NCI-H187 treated with DMSO at 0.1 percent for 48 hours (cell line): ENCODE measurements at regions not wholly inside any gene's neighbourhood (a gene's known extent, or its start where the extent isn't known, plus 50 kb on each side); places are given as distances from the start of the nearest gene placed in this dataset.

ENCODE experiments used
- DNase-seq: peaks from one replicate; lab custom pipeline; 2025; lab: John Stamatoyannopoulos, UW

- DNase-seq: no peak
These were observed 854.1 kb upstream of the TMEM132C start for GRCh38 chr12:127412866-127413265.

- no peak for DNase-seq
These were observed 852.8 kb upstream of the TMEM132C start for GRCh38 chr12:127414186-127414585.

GRCh38 chr12:127414636-127415035, 852.3 kb upstream of the TMEM132C start:
- no peak for DNase-seq

- no peak for DNase-seq
These were observed 850.2 kb upstream of the TMEM132C start for GRCh38 chr12:127416796-127417195.

GRCh38 chr12:127419111-127419510, 847.9 kb upstream of the TMEM132C start:
- DNase-seq: no peak

- DNase-seq: no peak
These were observed 845.4 kb upstream of the TMEM132C start for GRCh38 chr12:127421614-127422013.

GRCh38 chr12:127422935-127423566, 843.9 kb upstream of the TMEM132C start:
- DNase-seq: no peak

GRCh38 chr12:127425474-127425873, 841.5 kb upstream of the TMEM132C start:
- no peak for DNase-seq

- no peak for DNase-seq
These were observed 838.5 kb upstream of the TMEM132C start for GRCh38 chr12:127428420-127428819.

GRCh38 chr12:127429551-127430285, 837.3 kb upstream of the TMEM132C start:
- no peak for DNase-seq

GRCh38 chr12:127430401-127430800, 836.6 kb upstream of the TMEM132C start:
- no peak for DNase-seq

GRCh38 chr12:127431177-127431576, 835.8 kb upstream of the TMEM132C start:
- DNase-seq: no peak

GRCh38 chr12:127431594-127431993, 835.4 kb upstream of the TMEM132C start:
- DNase-seq: no peak

GRCh38 chr12:127435439-127435838, 831.5 kb upstream of the TMEM132C start:
- no peak for DNase-seq

- DNase-seq: no peak
These were observed 828.3 kb upstream of the TMEM132C start for GRCh38 chr12:127438512-127439244.

- DNase-seq: no peak
These were observed 821.3 kb upstream of the TMEM132C start for GRCh38 chr12:127445581-127446139.

GRCh38 chr12:127448906-127449305, 818.1 kb upstream of the TMEM132C start:
- DNase-seq: no peak

- no peak for DNase-seq
These were observed 816.1 kb upstream of the TMEM132C start for GRCh38 chr12:127450826-127451225.

GRCh38 chr12:127455347-127456265, 811.4 kb upstream of the TMEM132C start:
- DNase-seq: no peak

GRCh38 chr12:127457726-127458125, 809.2 kb upstream of the TMEM132C start:
- no peak for DNase-seq

- DNase-seq: no peak
These were observed 807.8 kb upstream of the TMEM132C start for GRCh38 chr12:127459166-127459565.

- DNase-seq: no peak
These were observed 807.3 kb upstream of the TMEM132C start for GRCh38 chr12:127459687-127460086.
